Stimulated activated CD8-positive, alpha-beta memory T cell treated with anti-CD3 and anti-CD28 coated beads, Interleukin-2, amount 100 ng/mL, for 1 hour (primary cell): ENCODE measurements at regions not wholly inside any gene's neighbourhood (a gene's known extent, or its start where the extent isn't known, plus 50 kb on each side); places are given as distances from the start of the nearest gene placed in this dataset.

Source experiments
- DNase-seq, 2 donors: peaks; one replicate each; pipeline ENCODE4 v3.0.0-alpha.2; 2020; ENCODE audit warnings: low read depth in 2 of 2

DNA sequence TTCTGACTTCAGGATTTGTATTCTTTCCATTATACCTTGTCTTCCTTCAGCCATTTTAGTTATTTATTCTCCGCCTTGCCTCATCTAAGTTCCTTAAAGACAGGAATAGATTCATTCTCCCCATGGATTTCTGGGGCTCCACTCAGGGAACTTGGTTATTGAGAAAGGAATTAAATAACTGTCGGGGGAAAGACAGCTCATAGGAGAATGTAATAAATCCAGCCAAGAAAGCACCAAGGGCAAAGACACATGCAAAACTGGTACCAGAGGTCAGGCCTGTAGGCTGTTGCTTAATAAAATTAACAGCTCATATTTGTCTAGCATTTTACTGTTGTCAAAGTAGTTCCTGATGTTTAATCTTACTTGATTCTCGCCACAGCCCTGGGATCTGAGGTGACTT is 357.2 kb downstream of the TMEM38B start:
- DNase-seq, result no peak

DNA sequence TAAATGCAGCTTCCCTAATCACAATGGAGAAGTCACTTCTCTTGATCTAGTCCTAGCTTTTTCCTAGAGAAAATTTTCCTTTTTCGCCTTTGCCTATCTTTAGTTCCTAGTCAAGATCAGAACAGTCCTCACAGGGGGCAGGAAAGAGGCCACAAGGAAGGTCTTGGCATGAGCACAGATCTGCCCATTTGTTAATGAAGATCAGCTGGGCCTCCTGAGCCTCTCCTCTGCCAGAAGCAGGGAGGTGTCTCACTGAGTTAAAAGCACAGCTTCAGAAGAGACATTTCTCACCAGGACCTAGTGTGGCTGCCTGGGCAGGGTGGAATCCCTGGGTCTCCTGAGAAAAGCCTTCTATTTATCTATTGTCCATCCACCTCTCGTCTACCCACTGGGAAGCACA is 357.8 kb downstream of the TMEM38B start:
- no peak for DNase-seq

DNA sequence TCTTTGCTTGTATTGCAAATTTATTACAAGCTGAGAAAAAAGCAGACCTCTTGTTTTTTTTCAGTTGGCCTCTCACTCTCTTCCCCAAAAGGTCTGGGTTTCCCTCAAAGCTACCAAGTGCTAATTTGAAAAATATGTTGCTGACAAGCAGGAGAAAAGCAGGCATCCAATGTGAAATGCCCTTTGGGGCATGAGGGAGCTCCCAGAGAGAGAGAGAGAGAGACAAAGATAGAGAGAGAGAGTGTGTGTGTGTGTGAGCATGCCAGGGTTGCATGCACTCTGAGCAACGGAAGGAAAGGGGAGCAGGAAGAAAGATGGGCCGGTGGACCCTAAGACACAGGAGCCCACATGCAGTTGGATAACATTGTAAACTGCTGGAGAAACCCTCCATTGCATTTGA is 358.4 kb downstream of the TMEM38B start:
- no peak for DNase-seq

DNA sequence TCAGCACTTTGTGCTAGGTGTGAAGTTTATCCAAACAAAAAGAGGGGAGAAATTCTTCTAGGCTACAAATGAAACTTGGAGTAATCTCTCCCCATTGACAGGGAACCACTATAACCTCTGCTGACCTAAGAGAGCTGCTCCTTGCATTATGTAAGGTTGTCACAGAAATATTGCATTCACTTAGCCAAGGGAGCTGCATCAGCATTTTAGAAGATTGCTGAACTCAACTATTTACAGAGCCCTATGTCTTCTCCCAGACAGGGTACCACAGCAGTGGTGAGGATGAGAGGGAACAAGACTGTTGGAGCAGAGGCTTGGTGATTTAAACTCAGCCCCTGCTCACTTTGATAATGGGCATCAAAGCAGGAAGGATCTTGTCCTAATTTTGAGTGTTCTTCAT is 362.0 kb downstream of the TMEM38B start:
- DNase-seq, result no peak

DNA sequence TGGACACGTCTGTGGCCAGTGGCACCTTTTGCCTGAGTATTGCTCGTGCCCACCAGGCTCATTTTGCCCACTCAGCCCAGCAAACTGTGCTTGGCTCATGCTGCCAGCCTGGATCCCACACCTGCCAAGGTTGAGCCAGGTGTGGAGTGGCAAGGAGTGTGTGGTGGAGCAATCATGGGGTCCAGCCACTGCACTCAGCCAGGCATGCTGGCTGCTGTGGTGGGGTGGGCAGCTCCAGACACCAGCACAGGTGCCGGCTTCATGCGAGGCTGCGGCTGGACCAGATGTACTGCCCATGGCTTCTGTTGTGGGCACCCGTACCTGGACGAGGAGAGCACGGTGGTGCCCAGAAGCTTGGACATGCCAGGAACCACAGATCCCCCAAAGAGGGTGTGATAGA is 364.1 kb downstream of the TMEM38B start:
- DNase-seq, result no peak

DNA sequence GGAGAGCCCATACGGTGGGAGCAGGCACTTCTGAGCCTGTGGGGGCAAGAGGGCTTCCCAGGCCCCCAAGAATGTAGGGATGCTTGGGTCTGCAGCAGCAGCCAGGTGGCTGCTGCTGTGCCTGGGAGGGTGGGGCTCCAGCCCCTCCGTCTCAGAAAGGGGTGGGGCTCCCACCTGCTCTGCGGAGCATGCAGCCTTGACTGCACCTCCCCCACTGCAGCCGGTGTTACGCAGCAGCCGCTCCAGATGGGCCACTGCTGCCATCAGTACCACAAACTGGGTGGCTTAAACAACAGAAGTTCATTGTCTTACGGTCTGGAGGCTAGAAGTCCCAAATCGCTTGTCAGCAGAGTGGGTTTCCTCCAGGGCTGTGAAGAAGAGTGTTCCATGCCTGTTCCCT is 365.5 kb downstream of the TMEM38B start:
- DNase-seq, result no peak

DNA sequence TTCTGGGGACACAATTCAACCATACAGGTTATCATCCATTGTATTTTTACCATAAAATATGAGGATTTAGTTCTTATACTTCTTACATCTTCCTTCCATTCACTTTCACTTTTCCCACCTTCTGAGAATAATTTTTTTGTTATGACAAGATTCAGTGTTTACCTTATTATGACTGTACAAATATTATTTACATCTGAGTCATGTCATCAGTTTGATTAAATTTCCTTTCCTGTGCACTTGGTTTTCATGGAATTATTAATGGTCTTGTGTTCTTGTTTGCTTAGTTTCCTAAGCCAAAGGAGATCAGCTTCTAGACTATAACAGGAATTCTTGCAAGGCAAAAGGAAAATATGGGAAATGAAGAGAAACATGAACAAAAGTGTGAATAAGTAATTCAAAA is 366.5 kb downstream of the TMEM38B start:
- no peak for DNase-seq

DNA sequence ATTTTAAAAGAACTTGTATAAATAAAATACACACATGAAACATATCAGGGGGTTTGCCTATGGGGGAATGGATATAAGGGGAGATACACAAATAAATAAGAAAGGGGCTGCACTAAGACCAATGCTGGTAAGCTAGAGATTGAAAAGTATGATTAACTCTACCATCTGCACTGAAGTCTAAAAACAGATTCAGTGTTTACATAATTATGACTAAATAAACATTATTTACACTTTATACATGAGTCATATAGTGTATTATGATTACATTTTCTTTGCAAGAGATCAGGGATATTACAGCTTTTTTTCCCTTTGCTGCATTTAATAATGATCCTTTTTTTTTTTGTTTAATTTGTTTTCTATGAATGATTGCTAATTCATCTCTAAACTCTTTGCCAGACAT is 367.9 kb downstream of the TMEM38B start:
- no peak for DNase-seq

DNA sequence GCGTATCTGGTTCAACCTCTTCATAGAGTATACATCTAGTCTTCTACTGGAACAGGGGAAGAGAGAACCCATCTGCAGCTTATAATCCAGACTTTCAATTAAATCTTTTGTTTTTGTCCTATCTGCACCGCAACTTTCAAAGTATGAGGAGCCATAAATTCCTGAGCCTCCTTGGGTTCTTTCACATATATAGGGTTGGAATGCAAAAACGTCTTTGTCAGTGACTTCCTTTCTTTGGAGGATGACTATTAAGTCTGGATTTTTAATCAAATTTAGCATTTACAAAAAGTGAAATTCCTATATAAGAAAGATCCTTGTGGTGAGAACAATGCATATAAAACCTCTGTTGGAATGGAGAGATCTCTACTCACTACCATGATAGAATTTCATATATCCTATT is 370.8 kb downstream of the TMEM38B start:
- no peak for DNase-seq

DNA sequence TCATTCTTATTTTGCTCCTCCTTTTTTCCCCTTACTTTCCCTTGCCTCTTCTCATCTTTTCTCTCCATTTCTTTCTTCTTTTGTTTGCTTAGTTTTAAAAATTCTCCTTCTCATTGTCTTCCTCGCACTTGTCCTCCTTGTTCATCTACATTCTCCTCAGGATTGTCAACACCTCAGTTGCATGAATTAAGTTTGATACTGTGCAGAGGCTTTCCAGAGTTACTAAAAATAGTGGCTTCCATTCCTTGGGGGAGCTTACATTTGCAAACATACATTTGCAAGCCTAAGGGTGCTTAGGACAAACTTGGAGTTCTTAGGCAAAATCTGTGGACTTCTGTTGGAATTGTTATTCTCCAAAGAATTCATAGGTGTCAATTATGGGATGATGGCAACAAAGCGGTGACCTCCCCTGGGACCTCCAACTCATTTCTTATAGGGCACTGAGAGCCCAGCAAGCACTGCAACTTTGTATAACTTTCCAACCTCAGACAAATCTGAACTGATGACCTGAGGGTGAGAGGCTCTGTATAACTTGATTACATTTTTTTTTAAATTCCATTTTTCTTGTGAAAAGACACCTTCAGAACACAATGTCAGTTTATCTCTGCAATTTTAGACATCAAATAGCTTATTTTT is 371.4 kb downstream of the TMEM38B start:
- DNase-seq, result no peak

DNA sequence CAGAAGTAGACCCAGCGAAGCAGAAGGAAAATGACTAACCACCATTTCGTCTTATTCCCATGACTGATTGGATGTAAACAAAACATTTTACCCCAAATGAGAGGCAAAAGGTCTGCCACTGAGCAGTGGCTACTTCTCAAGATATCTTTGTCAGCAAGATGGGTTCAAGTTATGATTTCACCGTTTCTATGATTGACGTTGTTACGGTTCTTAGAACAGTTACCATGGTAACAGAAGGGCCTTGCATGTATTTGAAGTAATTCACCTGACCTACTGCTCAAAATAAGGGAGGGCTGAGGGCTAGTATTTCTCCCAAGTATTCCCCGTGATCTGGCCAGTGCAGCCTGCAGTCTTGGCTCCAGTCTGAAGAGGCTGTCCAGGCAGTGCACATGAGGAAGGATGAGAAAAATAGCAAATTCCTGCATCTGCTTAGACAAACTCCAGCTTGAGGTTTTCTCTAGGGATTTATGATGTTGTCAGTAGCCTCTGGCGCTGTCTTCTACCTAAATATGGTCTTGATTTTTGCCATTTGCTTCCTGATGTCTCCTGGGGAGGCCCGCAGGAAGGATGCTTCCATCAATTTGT is 372.7 kb downstream of the TMEM38B start:
- DNase-seq, result no peak

DNA sequence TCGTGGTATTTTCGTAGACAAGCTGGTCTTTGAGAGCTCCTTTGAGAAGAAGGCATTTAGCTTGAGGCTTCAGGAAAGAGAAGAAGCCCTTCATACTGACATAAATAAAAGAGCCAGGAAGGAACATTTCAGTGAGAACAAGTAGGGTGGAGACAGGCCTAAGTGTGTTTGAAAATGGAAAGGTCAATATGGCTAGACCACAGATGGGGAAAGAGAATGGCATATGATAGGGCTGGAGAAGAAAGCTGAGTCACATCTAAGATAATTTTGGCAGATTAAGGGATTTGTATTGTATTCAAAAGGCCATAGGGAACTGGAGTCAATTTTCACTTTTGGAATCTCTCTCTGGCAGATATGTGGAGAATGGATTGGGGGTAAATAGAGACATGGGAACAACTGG is 374.9 kb downstream of the TMEM38B start:
- DNase-seq, result no peak

DNA sequence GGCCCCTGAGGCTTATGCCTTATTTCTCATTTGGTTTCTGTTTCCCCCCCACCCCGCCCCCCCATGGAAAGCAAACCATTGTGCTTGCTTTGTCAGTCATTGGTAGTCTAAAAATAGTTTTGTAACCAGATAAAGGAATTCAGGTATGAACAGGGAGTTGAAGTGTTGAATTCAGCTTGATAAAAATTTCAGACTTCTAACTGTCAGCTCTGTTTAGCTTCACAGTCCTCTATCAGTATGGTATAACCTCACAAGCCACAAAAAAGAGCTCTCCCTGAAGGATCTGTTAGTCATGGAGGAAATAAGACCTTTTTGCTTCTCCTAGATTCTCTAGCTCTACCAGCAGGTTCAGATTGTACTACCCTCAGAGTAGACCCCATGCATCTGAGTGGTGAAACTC is 378.1 kb downstream of the TMEM38B start:
- no peak for DNase-seq

DNA sequence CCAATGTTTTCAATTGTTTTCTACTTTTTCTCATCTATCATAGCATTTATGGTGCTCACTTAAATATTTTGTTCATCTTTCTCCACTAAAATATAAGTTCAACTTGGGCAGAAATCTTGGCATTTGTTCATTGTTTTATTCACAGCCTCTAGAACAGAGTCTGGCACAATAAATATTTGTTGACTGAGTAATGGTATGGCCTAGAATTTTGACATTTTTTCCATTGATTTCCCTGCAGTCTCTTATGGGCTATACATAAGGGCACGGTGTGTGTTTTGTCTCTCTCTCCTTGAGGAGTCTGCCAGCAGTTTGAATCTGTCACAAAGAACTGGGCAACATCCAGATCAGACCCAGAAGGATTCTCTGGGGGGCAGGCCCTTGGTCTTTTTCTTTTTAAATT is 379.7 kb downstream of the TMEM38B start:
- no peak for DNase-seq

DNA sequence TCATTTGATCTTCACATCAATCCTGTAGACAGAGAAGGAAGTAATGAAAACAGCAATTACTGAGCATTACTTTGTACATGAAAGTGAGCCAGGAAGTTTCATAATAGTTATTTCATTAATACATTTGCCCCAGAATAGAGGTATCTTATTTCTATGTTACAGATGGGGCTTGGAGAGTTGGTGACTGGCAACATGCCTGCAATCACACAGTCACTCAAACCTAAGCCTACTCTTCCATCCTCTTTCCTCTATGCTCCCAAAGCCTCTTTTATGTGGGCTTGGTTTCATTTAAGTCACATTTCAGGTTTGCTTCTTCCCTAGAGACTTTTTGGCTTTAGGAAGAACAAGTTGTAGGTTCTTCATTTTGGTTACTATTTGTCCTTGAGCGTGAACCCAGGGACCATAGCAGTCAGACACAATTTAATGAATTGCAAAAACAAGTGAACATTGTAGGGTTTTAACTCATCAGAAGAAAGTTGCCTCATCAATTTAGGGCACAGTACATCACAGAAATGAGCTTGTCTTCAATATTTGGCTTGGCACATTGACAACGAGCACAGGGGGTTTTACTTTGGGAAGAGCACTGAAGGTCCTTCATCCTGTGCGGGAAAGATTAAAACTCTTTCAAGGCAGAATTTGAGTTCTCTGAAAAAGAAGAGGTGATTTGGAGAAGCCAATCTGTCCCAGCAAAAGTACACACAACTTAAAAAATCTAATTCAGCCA is 381.1 kb downstream of the TMEM38B start:
- DNase-seq, result no peak

DNA sequence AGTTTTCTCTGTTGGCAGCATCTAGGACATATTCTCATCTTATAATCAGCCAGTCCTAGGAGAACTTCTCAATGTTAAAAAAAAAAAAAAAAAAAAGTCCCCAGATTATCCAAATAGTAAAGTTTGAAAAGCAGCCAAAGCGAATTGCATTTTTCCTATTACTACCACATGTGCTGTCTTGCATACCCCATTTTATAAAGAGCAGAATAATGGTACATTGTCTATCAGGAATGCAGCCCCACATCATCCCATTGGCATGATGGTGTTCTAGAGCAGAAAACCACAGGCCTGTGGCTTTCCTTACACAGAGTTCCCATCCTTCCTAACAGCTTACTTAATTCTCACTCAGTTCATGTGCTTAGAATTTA is 381.6 kb downstream of the TMEM38B start:
- no peak for DNase-seq

DNA sequence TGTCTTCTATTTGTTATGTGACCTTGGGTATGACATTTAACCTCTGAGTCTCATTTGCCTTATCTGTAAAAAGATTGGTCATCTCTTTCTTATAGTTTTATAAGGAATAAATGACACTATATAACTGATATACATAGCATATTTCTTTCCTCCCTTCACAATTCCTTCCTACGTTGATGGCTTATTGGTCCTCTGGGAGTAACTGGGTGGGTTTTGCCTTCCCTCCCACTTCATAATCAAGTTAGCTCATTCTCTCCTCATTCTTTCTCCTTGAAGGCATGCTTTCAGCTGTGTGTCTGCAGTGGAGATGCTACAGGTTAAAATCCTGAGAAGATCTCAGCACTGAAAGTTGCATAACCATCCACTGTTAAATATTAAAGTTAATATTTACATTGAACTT is 382.4 kb downstream of the TMEM38B start:
- no peak for DNase-seq

DNA sequence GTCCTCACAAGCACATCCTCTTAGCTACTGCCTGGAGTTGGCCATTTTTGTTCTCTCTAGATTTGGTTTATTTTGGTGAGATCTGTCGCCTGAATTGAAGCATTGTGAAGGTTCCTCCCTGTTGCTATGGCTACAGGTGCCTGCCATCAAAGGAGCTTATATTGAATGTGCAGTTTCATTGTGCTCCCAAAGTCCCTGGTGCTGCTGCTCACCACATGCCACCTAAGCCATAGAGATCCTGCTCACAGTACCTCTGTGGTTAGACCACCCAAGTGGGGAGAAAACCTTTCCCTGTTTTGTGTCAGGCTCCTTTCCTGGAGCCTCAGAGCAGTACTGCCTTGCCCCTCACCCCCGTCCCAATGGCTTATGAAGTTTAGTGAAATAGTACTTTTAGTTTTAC is 383.4 kb downstream of the TMEM38B start:
- DNase-seq, result no peak

DNA sequence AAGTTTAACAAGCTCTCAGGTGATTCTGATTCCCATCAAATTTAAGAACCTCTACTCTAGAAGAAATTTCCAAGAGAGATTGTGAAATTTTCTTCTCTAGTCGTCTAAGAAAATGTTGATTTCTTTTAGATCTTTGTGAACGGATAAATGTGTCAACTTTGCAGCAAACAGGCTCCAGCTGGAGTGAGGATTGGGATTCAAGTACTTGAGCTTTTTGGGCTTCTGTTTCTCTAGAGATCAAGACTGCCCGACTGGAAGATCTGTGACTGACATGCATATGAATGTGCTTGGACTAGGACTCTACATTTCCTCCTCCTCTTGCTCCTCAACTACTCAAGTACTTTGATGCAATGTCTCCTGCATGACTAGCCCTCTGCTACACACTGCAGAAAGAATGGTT is 388.3 kb downstream of the TMEM38B start:
- DNase-seq, result no peak

DNA sequence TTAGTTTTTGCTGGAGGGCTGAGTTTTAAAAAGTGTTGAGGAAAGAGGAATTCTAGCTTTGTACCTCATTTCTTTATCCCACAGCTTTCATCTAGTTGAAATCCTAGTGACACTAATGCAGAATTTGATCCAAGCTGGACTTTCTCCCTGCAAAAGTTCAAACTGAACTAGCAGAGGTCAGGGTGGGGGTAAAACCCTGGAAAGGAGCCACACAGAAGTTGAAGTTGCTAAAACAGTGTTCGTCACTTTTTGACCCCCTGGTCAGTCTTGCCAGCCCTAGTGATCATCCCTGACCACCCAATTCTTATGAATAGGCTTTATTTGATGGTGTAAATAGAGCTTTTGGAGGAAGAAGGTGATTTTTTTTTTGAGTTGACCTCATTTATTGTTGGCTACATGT is 390.4 kb downstream of the TMEM38B start:
- DNase-seq, result no peak

DNA sequence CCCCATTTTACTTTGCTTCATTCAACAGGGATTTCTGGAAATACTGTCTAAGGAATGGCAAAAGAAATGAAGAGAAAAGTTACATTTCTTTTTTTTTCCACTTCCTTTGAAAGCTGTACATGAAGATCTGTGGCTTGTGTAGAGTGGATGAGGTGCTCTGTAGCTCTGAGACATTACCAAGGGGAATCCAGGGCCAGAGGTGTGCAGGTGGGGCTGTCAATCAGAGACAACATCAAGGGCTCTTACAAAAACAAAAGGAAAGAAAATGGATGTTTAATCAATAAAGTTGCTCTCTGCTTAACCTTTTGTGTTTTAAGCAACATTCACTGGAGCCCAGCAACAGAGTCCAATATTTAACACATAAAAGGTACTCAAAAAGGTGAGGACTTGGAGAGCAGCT is 391.1 kb downstream of the TMEM38B start:
- no peak for DNase-seq

DNA sequence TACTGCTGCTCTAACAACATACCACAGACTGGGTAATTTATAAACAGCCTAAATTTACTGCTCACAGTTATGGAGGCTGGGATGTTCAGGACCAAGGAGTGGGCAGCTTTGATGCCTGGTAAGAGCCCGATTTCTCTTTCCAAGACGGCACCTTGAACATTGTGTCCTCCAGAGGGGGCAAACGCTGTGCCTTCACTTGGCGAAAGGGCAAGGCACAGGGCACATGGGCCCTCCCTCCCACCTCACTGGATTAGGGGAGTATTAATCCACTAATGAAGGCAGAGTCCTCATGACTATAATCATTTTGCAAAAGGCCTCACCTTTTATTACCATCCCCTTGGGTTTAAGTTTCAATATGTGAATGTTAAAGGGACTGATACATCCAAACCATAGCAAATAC is 397.7 kb downstream of the TMEM38B start:
- no peak for DNase-seq

DNA sequence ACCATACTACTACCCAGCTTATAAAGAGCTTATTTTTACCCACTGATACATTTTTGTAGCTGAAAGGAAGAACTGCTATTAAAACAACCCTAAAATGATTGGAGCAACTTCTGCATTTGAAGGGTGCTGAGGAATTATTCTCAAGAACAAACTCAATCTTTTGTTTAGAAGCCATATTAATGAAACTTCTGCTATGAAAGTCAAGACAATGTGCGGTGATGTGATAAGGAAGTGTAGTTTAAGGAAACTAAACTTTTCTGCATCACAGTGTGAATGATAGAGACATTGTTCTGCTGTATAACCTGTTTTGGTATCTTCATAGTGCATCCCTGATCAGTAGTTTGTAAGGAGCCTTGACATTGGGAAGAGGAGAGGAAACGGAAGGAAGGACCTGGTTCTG is 408.5 kb downstream of the TMEM38B start:
- no peak for DNase-seq

DNA sequence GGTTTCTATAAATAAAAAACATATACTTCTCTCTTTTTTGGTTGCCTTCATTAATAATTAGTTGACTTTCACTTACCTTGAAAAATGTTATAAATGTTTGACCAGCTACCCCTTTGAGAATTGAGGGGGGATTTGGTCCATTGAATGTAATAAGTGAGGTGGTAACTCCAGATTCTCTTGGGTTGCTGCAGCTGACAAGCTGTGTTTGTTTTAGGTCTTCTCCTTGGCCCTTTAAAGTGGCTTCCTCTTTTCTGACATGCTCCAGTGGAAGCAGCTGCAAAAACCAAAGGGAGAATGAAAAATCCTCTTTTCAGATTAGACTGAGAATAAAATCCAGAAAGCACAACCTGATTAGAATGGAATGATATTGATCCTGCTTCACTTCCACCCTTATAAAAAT is 410.5 kb downstream of the TMEM38B start:
- DNase-seq, result no peak
